ENCODE measurements at regions not wholly inside any gene's neighbourhood (a gene's known extent, or its start where the extent isn't known, plus 50 kb on each side); places are given as distances from the start of the nearest gene placed in this dataset.

- POLR2A ChIA-PET (ENCODE audit: unreplicated experiment): no interaction called here
- Histone ChIP-seq H3K4me2 (ENCODE audit: low read depth, low read length) (no peak overlapping the region), H3K56ac (ENCODE audit: extremely low read depth, insufficient read depth, low read length) (no peak overlapping the region), H4K5ac (ENCODE audit: low read depth, low read length) (no peak overlapping the region), H3K9me3 (ENCODE audit: control insufficient read depth, insufficient read depth, low read length) (peaks cover 77% of the 10 kb centered on the region), H4K8ac (ENCODE audit: low read depth in 2 of 2, low read length in 2 of 2) (no peak overlapping the region), H3K18ac (ENCODE audit: low read depth, low read length) (no peak overlapping the region), H3K36me3 (ENCODE audit: control insufficient read depth, insufficient read depth, low read length) (no peaks in the 10 kb centered on the region), H2AK5ac (ENCODE audit: low read depth, low read length) (no peak overlapping the region), H3K9me1 (ENCODE audit: insufficient read depth, low read length) (no peaks in the 10 kb centered on the region), H3K27me3 (ENCODE audit: control insufficient read depth, insufficient read depth, low read length) (no peaks in the 10 kb centered on the region), H3K9ac (ENCODE audit: low read depth, low read length) (no peak overlapping the region), H3K27ac (ENCODE audit: insufficient read depth, low read length) (no peak overlapping the region), H2BK5ac (ENCODE audit: low read depth, low read length, poor library complexity, severe bottlenecking) (no peak overlapping the region), H2AFZ (replicated peaks; ENCODE audit: low read length, poor library complexity) (no peak overlapping the region), H4K91ac (ENCODE audit: insufficient read depth, low read depth, low read length) (no peak overlapping the region), H3K4me3 (ENCODE audit: insufficient read depth, low read depth, low read length) (no peak overlapping the region), H3K4me1 (ENCODE audit: control insufficient read depth, insufficient read depth, low read length) (no peaks in the 10 kb centered on the region), H2AK9ac (replicated peaks; ENCODE audit: low read depth, low read length, poor library complexity) (no peak overlapping the region), H3K14ac (replicated peaks; ENCODE audit: low read depth, low read length) (no peak overlapping the region), H2BK120ac (ENCODE audit: low read depth, low read length) (no peak overlapping the region), H2BK20ac (ENCODE audit: low read depth, low read length) (no peak overlapping the region), H3K79me1 (ENCODE audit: low read depth in 1 of 2, low read length in 2 of 2) (no peaks in the 10 kb centered on the region), H4K20me1 (ENCODE audit: insufficient read depth, low read length) (no peaks in the 10 kb centered on the region), H3K4ac (ENCODE audit: low read depth, low read length) (no peak overlapping the region), H3K23ac (ENCODE audit: low read depth, low read length) (no peak overlapping the region), H2BK15ac (ENCODE audit: low read depth, low read length) (no peak overlapping the region)
- ATAC-seq (ENCODE audit: low read depth) (no peak), DNase-seq (no peak)
- intact Hi-C loops (cut with micrococcal nuclease): no loop called here
- TF ChIP-seq RCOR1 (IDR thresholded peaks at IDR 0.05; ENCODE audit: insufficient replicate concordance, low read length) (no peak), USF2 (IDR thresholded peaks at IDR 0.05; ENCODE audit: low read depth, low read length) (no peak), SMC3 (IDR thresholded peaks at IDR 0.05; ENCODE audit: low read depth, low read length) (no peak), MAZ (IDR thresholded peaks at IDR 0.05; ENCODE audit: borderline replicate concordance, low read depth, low read length) (no peak), NFE2L2 (IDR thresholded peaks at IDR 0.05; ENCODE audit: low read depth, low read length) (no peak)
- WGBS, 2 experiments (ENCODE audit: extremely low coverage in 2 of 2, insufficient read length in 1 of 2): 80% methylated on average over 2 of the region's 17 CpGs; no CpG with 5 or more reads in 1 of the 2 experiments
- CTCF ChIA-PET: no interaction called here
- in situ Hi-C loops (cut with MboI; ENCODE audit: low sequenced_read_pairs): no loop called here
- dilution Hi-C loops (cut with HindIII; ENCODE audit: low sequenced_read_pairs, unreplicated experiment): no loop called here
- no TSS peak for BruUV-seq (replicated peaks)
These were observed 224.3 kb downstream of the SNRPN start for GRCh38 chr15:25178835-25179672.
